ENCODE measurements at regions not wholly inside any gene's neighbourhood (a gene's known extent, or its start where the extent isn't known, plus 50 kb on each side); places are given as distances from the start of the nearest gene placed in this dataset.
"Not testable (repeated sequence)": the region's sequence is repeated elsewhere in the genome, so short reads cannot be mapped to it uniquely, and the experiment has no call there.

GRCh38 chrX:150094996-150095395 is 156.7 kb upstream of the EOLA2 start:
- no peak overlapping the region for H3K27ac Mint-ChIP-seq
- ATAC-seq, result no peak

GRCh38 chrX:150099316-150099715 is 161.0 kb upstream of the EOLA2 start:
- H3K27me3 Mint-ChIP-seq, result peaks cover 0 to 11% of the 10 kb centered on the region in 2 donors
- no peak overlapping the region for H3K27ac Mint-ChIP-seq
- ATAC-seq, result no peak
- no peaks in the 10 kb centered on the region for H3K4me1 Mint-ChIP-seq (ENCODE audit: low read depth in 2 of 2)
- no peak overlapping the region for H3K4me3 Mint-ChIP-seq
- no peaks in the 10 kb centered on the region for H3K9me3 Mint-ChIP-seq
- DNase-seq (ENCODE audit: low spot score), result no peak
- no peaks in the 10 kb centered on the region for H3K36me3 Mint-ChIP-seq

More at GRCh38 chrX:150094996-150095395, 156.7 kb upstream of the EOLA2 start:
- Mint-ChIP-seq H3K4me3 (no peak overlapping the region), H3K9me3 (no peaks in the 10 kb centered on the region), H3K27me3 (peaks cover 0 to 18% of the 10 kb centered on the region in 2 donors), H3K4me1 (ENCODE audit: low read depth in 2 of 2) (no peaks in the 10 kb centered on the region), H3K36me3 (no peaks in the 10 kb centered on the region)
- DNase-seq (ENCODE audit: low spot score), result no peak

GRCh38 chrX:150100261-150100660 is 162.0 kb upstream of the EOLA2 start:
- Mint-ChIP-seq H3K4me1 (ENCODE audit: low read depth in 2 of 2) (no peaks in the 10 kb centered on the region), H3K4me3 (no peak overlapping the region), H3K27ac (no peak overlapping the region), H3K9me3 (no peaks in the 10 kb centered on the region), H3K27me3 (peaks cover 0 to 11% of the 10 kb centered on the region in 2 donors), H3K36me3 (no peaks in the 10 kb centered on the region)
- DNase-seq (ENCODE audit: low spot score), result no peak
- ATAC-seq, result no peak

GRCh38 chrX:150118476-150118875 is 180.2 kb upstream of the EOLA2 start:
- H3K27me3 Mint-ChIP-seq, result peaks cover 29 to 36% of the 10 kb centered on the region in 2 donors
- no peak overlapping the region for H3K27ac Mint-ChIP-seq

GRCh38 chrX:150119323-150119722 is 181.0 kb upstream of the EOLA2 start:
- Mint-ChIP-seq H3K27ac (no peak overlapping the region), H3K4me3 (no peak overlapping the region), H3K9me3 (no peaks in the 10 kb centered on the region), H3K36me3 (peaks cover 4% of the 10 kb centered on the region), H3K4me1 (ENCODE audit: low read depth in 2 of 2) (no peaks in the 10 kb centered on the region), H3K27me3 (peaks cover 37 to 42% of the 10 kb centered on the region in 2 donors)
- ATAC-seq, result no peak
- DNase-seq (ENCODE audit: low spot score), result no peak

More at GRCh38 chrX:150118476-150118875, 180.2 kb upstream of the EOLA2 start:
- Mint-ChIP-seq H3K4me1 (ENCODE audit: low read depth in 2 of 2) (no peaks in the 10 kb centered on the region), H3K4me3 (no peak overlapping the region), H3K9me3 (no peaks in the 10 kb centered on the region), H3K36me3 (peaks cover under 1% of the 10 kb centered on the region)
- DNase-seq (ENCODE audit: low spot score) (no peak), ATAC-seq (no peak)

DNA sequence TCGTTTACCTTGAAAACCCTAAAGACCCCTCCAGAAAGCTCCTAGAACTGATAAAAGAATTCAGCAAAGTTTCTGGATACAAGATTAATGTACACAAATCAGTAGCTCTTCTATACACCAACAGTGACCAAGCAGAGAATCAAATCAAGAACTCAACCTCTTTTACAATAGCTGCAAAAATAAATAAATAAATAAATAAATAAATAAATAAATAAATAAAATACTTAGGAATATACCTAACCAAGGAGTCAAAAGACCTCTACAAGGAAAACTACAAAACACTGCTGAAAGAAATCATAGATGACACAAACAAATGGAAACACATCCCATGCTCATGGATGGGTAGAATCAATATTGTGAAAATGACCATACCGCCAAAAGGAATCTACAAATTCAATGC is 186.8 kb upstream of the EOLA2 start:
- peaks cover 31 to 34% of the 10 kb centered on the region in 2 donors for H3K27me3 Mint-ChIP-seq
- not testable (repeated sequence) for H3K4me1 Mint-ChIP-seq (ENCODE audit: low read depth in 2 of 2); H3K9me3 Mint-ChIP-seq; H3K4me3 Mint-ChIP-seq; DNase-seq (ENCODE audit: low spot score); H3K27ac Mint-ChIP-seq; H3K36me3 Mint-ChIP-seq; ATAC-seq

DNA sequence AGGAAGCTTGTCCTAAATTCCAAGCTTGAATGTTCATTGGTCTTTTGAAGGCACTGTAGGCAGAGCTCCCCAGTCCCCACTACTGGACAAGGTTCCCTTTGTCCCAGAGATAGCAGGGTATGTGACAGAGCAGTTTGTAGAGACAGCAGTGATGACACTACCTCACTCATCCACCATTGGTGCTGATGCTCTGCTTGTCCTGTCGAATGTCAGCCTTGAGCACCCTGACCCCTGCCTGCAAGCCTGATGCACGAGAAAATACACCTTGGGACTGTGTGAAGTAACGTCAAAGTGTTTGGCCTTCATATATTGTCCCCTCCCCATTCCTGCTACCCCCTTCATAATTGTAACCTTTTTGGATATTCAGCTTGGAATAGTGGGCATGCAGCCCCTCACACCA is 188.9 kb upstream of the EOLA2 start:
- DNase-seq (ENCODE audit: low spot score) (no peak), ATAC-seq (peak in 1 of 2 donors; percentile 55)
- no peaks in the 10 kb centered on the region for H3K9me3 Mint-ChIP-seq
- no peak overlapping the region for H3K27ac Mint-ChIP-seq
- H3K4me1 Mint-ChIP-seq (ENCODE audit: low read depth in 2 of 2), result no peaks in the 10 kb centered on the region
- peaks cover 21 to 27% of the 10 kb centered on the region in 2 donors for H3K27me3 Mint-ChIP-seq
- H3K4me3 Mint-ChIP-seq, result no peak overlapping the region
- peaks cover 4% of the 10 kb centered on the region for H3K36me3 Mint-ChIP-seq

- H3K4me1 Mint-ChIP-seq (ENCODE audit: low read depth in 2 of 2), result peaks cover 16 to 20% of the 10 kb centered on the region in 2 donors
- H3K36me3 Mint-ChIP-seq, result peaks cover 9% of the 10 kb centered on the region
- H3K4me3 Mint-ChIP-seq, result peak overlapping the region; percentile 42
- H3K9me3 Mint-ChIP-seq, result no peaks in the 10 kb centered on the region
- no peak for ATAC-seq
- no peak overlapping the region for H3K27ac Mint-ChIP-seq
- DNase-seq (ENCODE audit: low spot score), result no peak
- H3K27me3 Mint-ChIP-seq, result peaks cover 15 to 38% of the 10 kb centered on the region in 2 donors
Observed at GRCh38 chrX:150143721-150144440, 205.6 kb upstream of the EOLA2 start.

- Mint-ChIP-seq H3K4me1 (ENCODE audit: low read depth in 2 of 2) (peaks cover 21 to 24% of the 10 kb centered on the region in 2 donors), H3K4me3 (no peak overlapping the region), H3K9me3 (no peaks in the 10 kb centered on the region), H3K36me3 (peaks cover 9% of the 10 kb centered on the region), H3K27me3 (peaks cover 15 to 31% of the 10 kb centered on the region in 2 donors), H3K27ac (no peak overlapping the region)
- no peak for ATAC-seq
- no peak for DNase-seq (ENCODE audit: low spot score)
Observed at GRCh38 chrX:150146271-150146896, 208.1 kb upstream of the EOLA2 start.

DNA sequence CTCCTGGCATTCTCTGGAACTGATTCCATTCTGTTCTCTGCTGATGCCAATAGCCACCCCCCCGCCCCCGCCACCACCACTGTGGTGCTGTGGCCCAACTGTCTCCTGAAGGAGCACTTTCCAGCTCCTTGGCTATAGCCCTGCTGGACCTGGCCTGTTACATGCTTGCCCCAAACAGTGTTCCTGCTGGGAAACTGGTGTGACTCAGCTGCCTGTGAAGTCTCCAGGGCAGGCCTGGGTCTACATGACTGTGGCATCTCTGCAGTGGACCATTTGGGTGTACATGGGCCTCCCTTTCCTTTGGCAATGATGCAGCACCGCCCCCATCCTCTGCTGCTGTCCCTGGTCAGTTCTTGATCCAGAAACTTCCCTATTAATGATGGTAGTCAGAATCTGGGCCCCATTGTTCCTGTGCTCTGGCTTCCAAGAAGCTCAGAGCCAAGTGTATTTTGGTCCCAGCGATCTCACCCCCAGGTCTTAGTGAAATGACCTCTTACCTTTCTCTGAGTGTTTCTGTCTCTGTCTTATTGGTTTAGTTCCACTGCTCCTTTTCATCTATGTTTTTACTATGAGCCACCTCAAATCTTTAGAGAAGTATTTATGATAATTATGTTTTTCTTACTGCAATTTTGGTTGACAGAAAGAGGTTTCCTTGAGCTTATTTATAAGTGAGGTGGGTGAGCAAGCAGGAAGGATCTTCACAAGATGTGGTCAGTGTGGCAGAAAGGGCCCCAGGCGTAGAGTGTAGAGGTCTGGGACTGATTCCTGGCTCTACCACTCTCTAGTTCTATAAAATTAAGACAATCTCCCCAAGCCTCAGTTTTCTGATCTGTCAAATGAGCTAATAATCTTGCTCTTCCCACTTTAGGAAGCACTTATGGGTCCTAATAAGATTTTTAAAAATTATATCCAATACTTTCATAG is 210.7 kb upstream of the EOLA2 start:
- H3K4me3 Mint-ChIP-seq, result no peak overlapping the region
- peaks cover 11 to 16% of the 10 kb centered on the region in 2 donors for H3K4me1 Mint-ChIP-seq (ENCODE audit: low read depth in 2 of 2)
- peaks cover 10 to 40% of the 10 kb centered on the region in 2 donors for H3K27me3 Mint-ChIP-seq
- no peak overlapping the region for H3K27ac Mint-ChIP-seq
- ATAC-seq (no peak), DNase-seq (ENCODE audit: low spot score) (no peak)
- H3K36me3 Mint-ChIP-seq, result no peaks in the 10 kb centered on the region
- no peaks in the 10 kb centered on the region for H3K9me3 Mint-ChIP-seq

GRCh38 chrX:150150076-150150779 is 211.9 kb upstream of the EOLA2 start:
- peaks cover 0 to 31% of the 10 kb centered on the region in 2 donors for H3K27me3 Mint-ChIP-seq
- no peak overlapping the region for H3K27ac Mint-ChIP-seq
- no peak for DNase-seq (ENCODE audit: low spot score)

GRCh38 chrX:150150780-150151125 is 212.4 kb upstream of the MAMLD1 start:
- H3K27me3 Mint-ChIP-seq, result peaks cover 0 to 28% of the 10 kb centered on the region in 2 donors
- no peaks in the 10 kb centered on the region for H3K9me3 Mint-ChIP-seq
- no peak for ATAC-seq
- no peaks in the 10 kb centered on the region for H3K36me3 Mint-ChIP-seq
- DNase-seq (ENCODE audit: low spot score), result no peak
- peaks cover 5 to 6% of the 10 kb centered on the region in 2 donors for H3K4me1 Mint-ChIP-seq (ENCODE audit: low read depth in 2 of 2)
- no peak overlapping the region for H3K27ac Mint-ChIP-seq
- H3K4me3 Mint-ChIP-seq, result no peak overlapping the region

More at GRCh38 chrX:150150076-150150779, 211.9 kb upstream of the EOLA2 start:
- no peak for ATAC-seq
- Mint-ChIP-seq H3K36me3 (no peaks in the 10 kb centered on the region), H3K4me3 (no peak overlapping the region), H3K9me3 (no peaks in the 10 kb centered on the region), H3K4me1 (ENCODE audit: low read depth in 2 of 2) (peaks cover 5 to 6% of the 10 kb centered on the region in 2 donors)

DNA sequence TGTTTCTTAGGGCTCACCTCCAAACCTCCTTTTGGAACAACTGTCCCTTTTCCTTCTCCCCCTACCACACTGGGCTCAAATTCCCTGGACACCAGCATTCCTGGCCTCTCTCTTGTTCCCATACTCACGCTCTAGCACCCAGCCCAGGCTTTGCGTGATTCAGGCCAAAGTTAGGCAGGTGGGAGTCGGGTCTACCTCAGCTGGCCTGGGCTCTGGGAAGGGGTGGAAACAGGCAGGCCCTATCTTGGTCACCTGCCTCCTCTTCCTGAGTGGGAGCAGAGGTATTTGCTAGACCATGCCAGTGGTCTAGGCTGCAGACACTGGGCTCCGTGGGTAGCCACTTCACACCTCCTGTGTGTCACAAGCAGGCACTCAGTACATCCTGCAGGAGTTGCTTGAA is 211.1 kb upstream of the MAMLD1 start:
- Mint-ChIP-seq H3K36me3 (no peaks in the 10 kb centered on the region), H3K4me3 (no peak overlapping the region), H3K9me3 (no peaks in the 10 kb centered on the region), H3K27ac (no peak overlapping the region), H3K27me3 (peaks cover 0 to 28% of the 10 kb centered on the region in 2 donors), H3K4me1 (ENCODE audit: low read depth in 2 of 2) (peaks cover 5 to 6% of the 10 kb centered on the region in 2 donors)
- no peak for ATAC-seq
- no peak for DNase-seq (ENCODE audit: low spot score)

Data from natural killer cell treated with Interleukin-12 subunit alpha and Interleukin-12 subunit beta and Interleukin-15 and Interleukin-18, amount 100 ng/mL, for 72 hours (primary cell).